ENCODE measurements at regions not wholly inside any gene's neighbourhood (a gene's known extent, or its start where the extent isn't known, plus 50 kb on each side); places are given as distances from the start of the nearest gene placed in this dataset.

GRCh38 chr10:43884501-43885105 lies 235.9 kb upstream of the ZNF32 start:
- no peaks in the 10 kb centered on the region for H3K36me3 ChIP-seq (ENCODE audit: control insufficient read depth in 1 of 2, insufficient read depth in 2 of 2, low read length in 2 of 2)
- no peak overlapping the region for H3K9ac ChIP-seq (ENCODE audit: low read length)
- ATAC-seq = no peak
- intact Hi-C loops (cut with micrococcal nuclease) = loop anchor here (10.0 kb wide), 1 partner anchor 210 kb away; no protein-coding TSS in a partner anchor
- no peak overlapping the region for H3K27ac ChIP-seq (ENCODE audit: low read depth, low read length)
- no peaks in the 10 kb centered on the region for H3K9me3 ChIP-seq (ENCODE audit: control insufficient read depth in 1 of 2, insufficient read depth in 1 of 2, low read depth in 1 of 2, low read length in 2 of 2)
- peaks cover 49% of the 10 kb centered on the region for H3K27me3 ChIP-seq (ENCODE audit: insufficient read depth, low read length)
- no peaks in the 10 kb centered on the region for H3K79me2 ChIP-seq (ENCODE audit: insufficient read depth, low read length)
- no peak for DNase-seq (ENCODE audit: low read depth, low spot score)
- BruUV-seq (replicated peaks) = no TSS peak
- RAD21 ChIA-PET (ENCODE audit: low non-redundant PET in 1 of 2, low total read pairs in 2 of 2, uncharacterized antibody in 2 of 2, unreplicated experiment in 2 of 2) = no interaction called here
- TF ChIP-seq EZH2 (IDR thresholded peaks at IDR 0.05) (no peak), EGR1 (IDR thresholded peaks at IDR 0.05; ENCODE audit: low read depth) (no peak), MAX (IDR thresholded peaks at IDR 0.05) (no peak), ZBTB33 (IDR thresholded peaks at IDR 0.05; ENCODE audit: extremely low read depth, insufficient replicate concordance, low read length) (no peak), POLR2AphosphoS5 (IDR thresholded peaks at IDR 0.05; ENCODE audit: low read depth, low read length) (no peak), ELF1 (IDR thresholded peaks at IDR 0.05; ENCODE audit: borderline replicate concordance, low read depth) (no peak), SRF (IDR thresholded peaks at IDR 0.05; ENCODE audit: low read depth) (no peak)
- H3K4me1 ChIP-seq (ENCODE audit: control insufficient read depth in 1 of 2, insufficient read depth in 2 of 2, low read length in 2 of 2) = no peaks in the 10 kb centered on the region
- no peaks in the 10 kb centered on the region for H4K20me1 ChIP-seq (ENCODE audit: insufficient read depth)
- H3K4me2 ChIP-seq (ENCODE audit: low read length) = no peak overlapping the region
- POLR2A ChIA-PET = no interaction called here
- no peak overlapping the region for H2AFZ ChIP-seq (ENCODE audit: low read depth, low read length, poor library complexity, severe bottlenecking)
- CTCF ChIA-PET = no interaction called here
- no peak overlapping the region for H3K4me3 ChIP-seq (replicated peaks in 1 of 2; ENCODE audit: low read depth in 1 of 2, low read length in 2 of 2)
- H3K9me2 ChIP-seq (ENCODE audit: insufficient read depth) = no peaks in the 10 kb centered on the region

GRCh38 chr10:43882711-43883110 lies 234.0 kb upstream of the ZNF32 start:
- no TSS peak for BruUV-seq (replicated peaks)
- no peaks in the 10 kb centered on the region for H3K36me3 ChIP-seq (ENCODE audit: control insufficient read depth in 1 of 2, insufficient read depth in 2 of 2, low read length in 2 of 2)
- no peak for ATAC-seq
- TF ChIP-seq CTCF (IDR thresholded peaks at IDR 0.05 in 2 of 3, conservative IDR thresholded peaks at IDR 0.05 in 1 of 3; ENCODE audit: borderline replicate concordance in 1 of 3, insufficient read depth in 1 of 3, low read depth in 2 of 3, low read length in 2 of 3) = no peak
- TF ChIP-seq EZH2 (IDR thresholded peaks at IDR 0.05) = no peak
- TF ChIP-seq ATF3 (IDR thresholded peaks at IDR 0.05) = no peak
- no peak overlapping the region for H3K9ac ChIP-seq (ENCODE audit: low read length)
- peaks cover 43% of the 10 kb centered on the region for H3K27me3 ChIP-seq (ENCODE audit: insufficient read depth, low read length)
- ChIA-PET RAD21 (ENCODE audit: low non-redundant PET in 1 of 2, low total read pairs in 2 of 2, uncharacterized antibody in 2 of 2, unreplicated experiment in 2 of 2) (no interaction called here), POLR2A (no interaction called here), CTCF (no interaction called here)
- no peak overlapping the region for H3K4me2 ChIP-seq (ENCODE audit: low read length)
- intact Hi-C loops (cut with micrococcal nuclease) = loop anchor here (10.0 kb wide), 1 partner anchor 208 kb away; no protein-coding TSS in a partner anchor
- no peaks in the 10 kb centered on the region for H3K79me2 ChIP-seq (ENCODE audit: insufficient read depth, low read length)
- no peak overlapping the region for H3K27ac ChIP-seq (ENCODE audit: low read depth, low read length)
- H4K20me1 ChIP-seq (ENCODE audit: insufficient read depth) = no peaks in the 10 kb centered on the region
- no peak overlapping the region for H3K4me3 ChIP-seq (replicated peaks in 1 of 2; ENCODE audit: low read depth in 1 of 2, low read length in 2 of 2)
- no peaks in the 10 kb centered on the region for H3K9me2 ChIP-seq (ENCODE audit: insufficient read depth)
- DNase-seq (ENCODE audit: low read depth, low spot score) = no peak
- no peaks in the 10 kb centered on the region for H3K4me1 ChIP-seq (ENCODE audit: control insufficient read depth in 1 of 2, insufficient read depth in 2 of 2, low read length in 2 of 2)
- H2AFZ ChIP-seq (ENCODE audit: low read depth, low read length, poor library complexity, severe bottlenecking) = no peak overlapping the region
- no peaks in the 10 kb centered on the region for H3K9me3 ChIP-seq (ENCODE audit: control insufficient read depth in 1 of 2, insufficient read depth in 1 of 2, low read depth in 1 of 2, low read length in 2 of 2)

Measured in HCT116 (cell line).